ENCODE measurements at regions not wholly inside any gene's neighbourhood (a gene's known extent, or its start where the extent isn't known, plus 50 kb on each side); places are given as distances from the start of the nearest gene placed in this dataset.

DNA sequence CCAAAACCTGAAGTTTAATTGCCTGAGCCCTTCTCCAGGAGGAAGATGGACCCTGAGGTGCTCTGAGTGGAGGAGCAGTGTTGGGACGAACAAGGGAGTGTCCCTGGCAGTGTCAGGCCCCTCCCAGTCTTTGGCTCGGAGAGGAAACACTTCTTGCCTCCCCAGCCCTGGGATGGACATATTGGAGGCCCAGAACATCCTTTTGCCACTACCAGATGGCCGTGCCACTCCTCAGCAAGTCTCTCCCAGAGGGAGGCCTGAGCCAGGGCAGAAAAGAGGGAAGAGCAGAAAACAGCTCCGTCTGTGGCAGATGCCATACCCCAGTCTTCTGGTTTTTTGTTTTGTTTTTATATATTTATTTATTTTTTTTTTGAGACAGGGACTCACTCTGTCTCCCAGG, 91.5 kb upstream of the CRHR1 start:
- intact Hi-C loops (cut with DNase I; ENCODE audit: low total_unique reads): no loop called here
- WGBS, 5 donors: 47 to 69% (median 52%) methylated on average over 4 of the region's 4 CpGs
- no peak overlapping the region for H3K27ac ChIP-seq
- no peaks in the 10 kb centered on the region for H3K36me3 ChIP-seq
- no peaks in the 10 kb centered on the region for H3K4me1 ChIP-seq
- TF ChIP-seq POLR2AphosphoS5 (IDR thresholded peaks at IDR 0.05) (no peak), POLR2A (IDR thresholded peaks at IDR 0.05) (no peak)
- TF ChIP-seq, protein P1, sequence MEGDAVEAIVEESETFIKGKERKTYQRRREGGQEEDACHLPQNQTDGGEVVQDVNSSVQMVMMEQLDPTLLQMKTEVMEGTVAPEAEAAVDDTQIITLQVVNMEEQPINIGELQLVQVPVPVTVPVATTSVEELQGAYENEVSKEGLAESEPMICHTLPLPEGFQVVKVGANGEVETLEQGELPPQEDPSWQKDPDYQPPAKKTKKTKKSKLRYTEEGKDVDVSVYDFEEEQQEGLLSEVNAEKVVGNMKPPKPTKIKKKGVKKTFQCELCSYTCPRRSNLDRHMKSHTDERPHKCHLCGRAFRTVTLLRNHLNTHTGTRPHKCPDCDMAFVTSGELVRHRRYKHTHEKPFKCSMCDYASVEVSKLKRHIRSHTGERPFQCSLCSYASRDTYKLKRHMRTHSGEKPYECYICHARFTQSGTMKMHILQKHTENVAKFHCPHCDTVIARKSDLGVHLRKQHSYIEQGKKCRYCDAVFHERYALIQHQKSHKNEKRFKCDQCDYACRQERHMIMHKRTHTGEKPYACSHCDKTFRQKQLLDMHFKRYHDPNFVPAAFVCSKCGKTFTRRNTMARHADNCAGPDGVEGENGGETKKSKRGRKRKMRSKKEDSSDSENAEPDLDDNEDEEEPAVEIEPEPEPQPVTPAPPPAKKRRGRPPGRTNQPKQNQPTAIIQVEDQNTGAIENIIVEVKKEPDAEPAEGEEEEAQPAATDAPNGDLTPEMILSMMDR (IDR thresholded peaks at IDR 0.05 in 8 of 11, conservative IDR thresholded peaks at IDR 0.05 in 3 of 11): no peak
- peaks cover 0 to 72% (median 11%) of the 10 kb centered on the region in 7 donors for H3K27me3 ChIP-seq (replicated peaks in 1 of 7)
- DNase-seq: no peak
- H3K9me3 ChIP-seq: peaks cover 0 to 6% (median 0%) of the 10 kb centered on the region in 8 donors
- H3K4me3 ChIP-seq: no peak overlapping the region

- no peak overlapping the region for H3K4me3 ChIP-seq
- peaks cover 0 to 76% (median 11%) of the 10 kb centered on the region in 7 donors for H3K27me3 ChIP-seq (replicated peaks in 1 of 7)
- intact Hi-C loops (cut with DNase I; ENCODE audit: low total_unique reads): no loop called here
- H3K27ac ChIP-seq: no peak overlapping the region
- H3K9me3 ChIP-seq: peaks cover 0 to 6% (median 0%) of the 10 kb centered on the region in 8 donors
- no peak for DNase-seq
- TF ChIP-seq POLR2AphosphoS5 (IDR thresholded peaks at IDR 0.05): no peak
- no peak for TF ChIP-seq POLR2A (IDR thresholded peaks at IDR 0.05)
- TF ChIP-seq, protein P1 (IDR thresholded peaks at IDR 0.05 in 8 of 11, conservative IDR thresholded peaks at IDR 0.05 in 3 of 11): no peak
- H3K36me3 ChIP-seq: no peaks in the 10 kb centered on the region
- H3K4me1 ChIP-seq: no peaks in the 10 kb centered on the region
Measured at GRCh38 chr17:45693792-45694191, 90.3 kb upstream of the CRHR1 start.

- peaks cover 0 to 78% (median 0%) of the 10 kb centered on the region in 7 donors for H3K27me3 ChIP-seq (replicated peaks in 1 of 7)
- no peak for DNase-seq
- H3K27ac ChIP-seq: no peak overlapping the region
- no peaks in the 10 kb centered on the region for H3K4me1 ChIP-seq
- H3K9me3 ChIP-seq: peaks cover 0 to 6% (median 0%) of the 10 kb centered on the region in 8 donors
- H3K36me3 ChIP-seq: no peaks in the 10 kb centered on the region
- intact Hi-C loops (cut with DNase I; ENCODE audit: low total_unique reads): no loop called here
- no peak overlapping the region for H3K4me3 ChIP-seq
- no peak for TF ChIP-seq POLR2A (IDR thresholded peaks at IDR 0.05)
- TF ChIP-seq POLR2AphosphoS5 (IDR thresholded peaks at IDR 0.05): no peak
- TF ChIP-seq, protein P1 (IDR thresholded peaks at IDR 0.05 in 8 of 11, conservative IDR thresholded peaks at IDR 0.05 in 3 of 11): no peak
Measured at GRCh38 chr17:45696442-45696841, 87.7 kb upstream of the CRHR1 start.

DNA sequence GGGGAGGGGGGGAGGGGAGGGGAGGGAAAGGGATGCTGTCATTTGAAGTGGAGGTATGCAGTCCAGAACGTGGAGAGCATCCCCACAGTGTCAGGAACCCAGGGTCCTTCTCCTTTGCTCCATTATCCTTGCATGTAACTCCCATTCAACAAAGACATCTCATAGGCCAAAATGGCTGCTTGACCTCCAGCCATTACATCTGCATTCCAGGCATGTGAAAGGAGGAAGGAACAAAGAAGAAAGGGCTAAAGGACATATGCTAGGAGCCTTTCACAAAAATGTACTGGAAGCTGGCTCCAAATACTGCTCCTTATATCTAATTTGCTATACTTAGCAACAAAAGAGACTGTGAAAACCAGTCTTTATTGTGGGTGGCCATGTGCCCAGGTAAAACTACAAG, 87.0 kb upstream of the CRHR1 start:
- TF ChIP-seq, protein P1 (IDR thresholded peaks at IDR 0.05 in 8 of 11, conservative IDR thresholded peaks at IDR 0.05 in 3 of 11): no peak
- TF ChIP-seq POLR2A (IDR thresholded peaks at IDR 0.05) (no peak), POLR2AphosphoS5 (IDR thresholded peaks at IDR 0.05) (no peak)
- DNase-seq: no peak
- 5 to 18% (median 12%) methylated on average over 1 of the region's 1 CpG for WGBS, 5 donors
- no peaks in the 10 kb centered on the region for H3K4me1 ChIP-seq
- H3K36me3 ChIP-seq: no peaks in the 10 kb centered on the region
- no peak overlapping the region for H3K4me3 ChIP-seq
- peaks cover 0 to 79% (median 0%) of the 10 kb centered on the region in 7 donors for H3K27me3 ChIP-seq (replicated peaks in 1 of 7)
- H3K9me3 ChIP-seq: peaks cover 0 to 6% (median 0%) of the 10 kb centered on the region in 8 donors
- intact Hi-C loops (cut with DNase I; ENCODE audit: low total_unique reads): no loop called here
- H3K27ac ChIP-seq: no peak overlapping the region
